NCI-H460 (cell line): ENCODE measurements at regions not wholly inside any gene's neighbourhood (a gene's known extent, or its start where the extent isn't known, plus 50 kb on each side); places are given as distances from the start of the nearest gene placed in this dataset.
A peak's percentile ranks its signal among the peaks of the same experiment; 100 is the strongest.
"Not testable (repeated sequence)": the region's sequence is repeated elsewhere in the genome, so short reads cannot be mapped to it uniquely, and the experiment has no call there.

Source experiments
- DNase-seq: peaks from one replicate; pipeline ENCODE4 v3.0.0-alpha.2; 2016; ENCODE audit warnings: low read depth; ENCODE audit errors: extremely low read depth

- no peak for DNase-seq
Observed at GRCh38 chr6:115137910-115138309, 795.1 kb upstream of the HS3ST5 start.

GRCh38 chr6:115133790-115134189, 791.0 kb upstream of the HS3ST5 start:
- DNase-seq: peak; percentile 18

- no peak for DNase-seq
Observed at GRCh38 chr6:115131709-115132490, 789.1 kb upstream of the HS3ST5 start.

- not testable (repeated sequence) for DNase-seq
Observed at GRCh38 chr6:115121513-115121912, 778.7 kb upstream of the HS3ST5 start.

GRCh38 chr6:115120391-115120790, 777.6 kb upstream of the HS3ST5 start:
- peak; percentile 34 for DNase-seq

- DNase-seq: no peak
Observed at GRCh38 chr6:115091461-115091860, 748.6 kb upstream of the HS3ST5 start.

GRCh38 chr6:115078555-115078954, 735.7 kb upstream of the HS3ST5 start:
- DNase-seq: no peak

GRCh38 chr6:115071962-115072361, 729.1 kb upstream of the HS3ST5 start:
- DNase-seq: no peak

- DNase-seq: no peak
Observed at GRCh38 chr6:115067690-115068447, 725.0 kb upstream of the HS3ST5 start.

GRCh38 chr6:115064680-115065079, 721.9 kb upstream of the HS3ST5 start:
- no peak for DNase-seq

- no peak for DNase-seq
Observed at GRCh38 chr6:115060581-115060980, 717.8 kb upstream of the HS3ST5 start.

GRCh38 chr6:115058414-115059211, 715.8 kb upstream of the HS3ST5 start:
- no peak for DNase-seq

GRCh38 chr6:115055579-115055978, 712.8 kb upstream of the HS3ST5 start:
- no peak for DNase-seq

GRCh38 chr6:115054242-115054641, 711.4 kb upstream of the HS3ST5 start:
- DNase-seq: not testable (repeated sequence)

GRCh38 chr6:115053169-115053860, 710.5 kb upstream of the HS3ST5 start:
- no peak for DNase-seq

- no peak for DNase-seq
Observed at GRCh38 chr6:115016593-115016992, 673.8 kb upstream of the HS3ST5 start.

GRCh38 chr6:115004982-115005381, 662.2 kb upstream of the HS3ST5 start:
- no peak for DNase-seq

GRCh38 chr6:115004204-115004603, 661.4 kb upstream of the HS3ST5 start:
- DNase-seq: no peak

- no peak for DNase-seq
Observed at GRCh38 chr6:115001731-115002350, 659.0 kb upstream of the HS3ST5 start.

- DNase-seq: no peak
Observed at GRCh38 chr6:115000736-115001135, 657.9 kb upstream of the HS3ST5 start.
